NCI-H1105 treated with DMSO at 0.1 percent for 48 hours (cell line): ENCODE measurements at regions not wholly inside any gene's neighbourhood (a gene's known extent, or its start where the extent isn't known, plus 50 kb on each side); places are given as distances from the start of the nearest gene placed in this dataset.

ENCODE experiments used
- DNase-seq: peaks from one replicate; lab custom pipeline; 2025; lab: John Stamatoyannopoulos, UW

DNA sequence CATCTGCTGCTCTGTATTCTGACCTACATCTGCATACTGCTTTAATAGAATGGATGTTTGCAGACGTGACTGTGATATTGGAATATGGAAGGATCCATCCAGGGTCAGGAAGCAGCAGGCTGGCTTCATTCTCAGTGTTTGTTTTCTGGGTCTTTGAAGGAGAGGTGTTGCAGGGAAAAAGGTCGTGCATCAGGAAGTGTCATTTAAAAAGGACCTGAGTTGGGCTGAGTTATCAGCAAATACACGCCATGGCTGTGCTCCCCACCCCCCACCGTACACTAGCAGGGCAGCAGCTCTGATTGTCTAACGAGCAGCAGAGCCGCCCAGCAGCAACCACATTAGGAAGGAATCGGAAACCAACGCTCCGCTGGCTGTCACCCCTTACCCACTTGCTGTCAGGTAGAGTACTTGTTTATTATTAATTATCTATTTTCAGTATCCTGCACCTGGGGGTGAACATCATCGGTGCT, 63.1 kb upstream of the STEAP1B start:
- peak; percentile 24 for DNase-seq

DNA sequence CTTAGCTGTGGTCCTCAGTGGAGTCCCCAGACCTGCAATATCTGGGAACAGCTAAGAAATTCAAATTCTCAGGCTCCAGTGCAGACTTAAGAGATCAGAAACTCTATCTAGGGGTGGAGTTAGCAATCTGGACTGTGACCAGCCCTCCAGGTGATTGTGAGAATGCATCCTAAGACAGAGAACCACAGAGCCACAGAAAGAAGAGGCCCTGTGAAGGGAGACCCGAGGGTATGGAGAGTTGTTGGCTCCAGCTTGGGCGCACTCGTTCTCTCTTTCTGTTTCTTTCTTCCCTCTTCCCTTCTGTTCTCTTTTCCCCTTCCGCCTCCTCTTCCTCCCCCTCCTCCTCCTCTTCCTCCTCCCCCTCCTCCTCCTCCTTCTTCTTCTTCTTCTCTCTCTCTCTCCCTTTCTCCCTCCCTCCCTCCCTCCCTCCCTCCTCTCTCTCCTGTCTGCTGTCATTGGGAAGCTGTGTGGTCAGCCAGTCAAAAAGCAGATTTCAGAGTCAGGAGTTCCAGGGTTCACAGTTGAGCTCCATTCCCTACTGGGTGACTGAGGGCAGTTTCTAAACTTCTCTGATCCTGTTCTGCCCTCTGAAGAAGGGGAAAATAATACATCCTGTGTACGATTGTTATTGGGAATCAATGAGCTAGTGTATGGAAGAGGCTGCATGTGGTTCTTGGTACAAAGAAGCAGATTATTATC, 62.1 kb upstream of the STEAP1B start:
- DNase-seq = no peak

DNA sequence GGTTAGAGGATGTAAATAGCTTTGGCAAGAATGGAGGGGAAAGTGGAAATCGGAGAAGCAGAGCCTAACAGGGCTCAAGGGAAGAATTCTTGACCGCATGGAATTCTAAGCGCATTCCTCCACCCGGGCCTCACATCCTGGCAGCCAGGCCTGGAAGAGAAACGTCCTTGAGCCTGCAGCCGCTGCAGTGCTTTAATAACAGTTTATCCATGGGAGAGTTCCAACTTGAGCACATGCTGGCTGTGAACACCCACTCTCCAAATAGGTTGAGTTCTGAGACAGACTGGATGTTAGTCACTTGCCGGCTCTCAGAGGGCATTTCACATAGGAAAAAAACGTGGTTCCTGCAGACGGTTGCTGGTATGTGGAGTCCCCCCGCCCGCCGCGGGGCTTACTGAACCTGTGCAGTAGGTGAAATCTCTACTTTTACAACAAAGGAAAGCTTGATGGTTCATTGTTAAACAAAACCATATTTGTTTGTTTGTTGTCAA, 61.4 kb upstream of the STEAP1B start:
- no peak for DNase-seq

DNA sequence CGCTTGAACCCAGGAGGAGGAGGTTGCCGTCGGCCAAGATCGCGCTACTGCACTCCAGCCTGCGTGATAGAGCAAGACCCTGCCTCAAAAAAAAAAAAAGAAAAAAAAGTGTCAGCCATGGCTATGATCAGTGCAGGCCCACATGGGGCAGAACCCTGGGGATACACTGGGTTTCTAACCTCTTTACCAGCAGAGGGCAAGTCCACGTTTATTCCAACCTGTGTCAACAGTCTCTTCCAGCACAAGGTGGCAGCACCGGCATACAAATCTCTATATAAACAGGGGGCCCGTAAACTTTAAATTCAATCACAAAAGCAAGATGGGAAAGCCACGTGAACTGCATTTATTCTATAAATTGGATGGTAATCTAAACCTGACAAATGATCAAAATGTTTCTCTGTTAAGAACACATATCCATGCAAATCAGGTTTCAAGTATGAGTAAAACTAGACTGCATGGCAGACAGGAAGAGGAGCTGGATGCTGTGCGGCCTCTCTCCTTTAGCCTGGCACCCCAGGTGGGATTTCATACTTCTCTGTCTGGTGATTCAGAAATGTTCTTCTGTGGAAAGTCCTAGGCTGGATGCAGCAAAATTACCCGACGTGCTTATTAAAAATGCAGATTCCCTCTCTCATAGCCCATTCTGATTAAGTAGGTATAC, 60.0 kb upstream of the STEAP1B start:
- peak; percentile 64 for DNase-seq

DNA sequence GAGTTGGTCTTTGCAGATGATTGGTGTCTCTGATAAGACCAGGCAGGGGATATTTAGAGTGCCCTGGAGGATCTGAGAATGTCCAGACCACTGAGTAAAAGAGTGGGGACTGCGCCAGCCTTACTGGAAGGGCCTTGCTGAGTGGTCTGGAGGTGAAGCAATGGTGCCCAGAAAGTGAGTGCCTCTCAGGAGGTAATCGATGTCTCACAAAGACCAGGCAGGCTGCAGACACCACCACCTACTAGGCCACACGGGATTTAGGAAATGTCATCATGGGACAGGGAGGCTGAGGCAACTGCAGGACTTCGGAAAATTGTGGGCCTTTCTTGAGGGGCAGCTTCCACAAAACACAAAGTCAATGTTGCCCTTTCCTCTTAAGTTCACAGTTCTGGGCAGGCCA, 57.2 kb upstream of the STEAP1B start:
- DNase-seq = no peak

DNA sequence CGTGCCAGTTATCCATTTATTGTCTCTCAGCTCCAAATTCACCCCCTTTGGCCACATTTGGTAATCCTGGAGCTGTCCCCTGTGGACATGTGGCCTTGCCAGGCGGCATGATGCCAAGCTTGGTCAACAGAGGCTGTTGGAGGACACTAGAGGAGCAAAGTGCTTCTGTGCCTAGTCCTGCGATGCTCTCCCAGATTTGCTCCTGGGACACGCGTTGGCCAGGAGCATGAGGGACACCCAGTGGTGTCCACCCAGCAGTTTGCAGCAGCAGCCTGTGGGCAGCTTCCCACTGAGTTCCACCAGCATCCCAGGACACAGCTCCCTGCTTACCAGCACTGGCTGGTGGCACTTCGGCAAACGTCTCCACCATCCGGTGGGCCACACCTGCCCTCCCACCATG, 55.5 kb upstream of the STEAP1B start:
- DNase-seq = no peak

DNA sequence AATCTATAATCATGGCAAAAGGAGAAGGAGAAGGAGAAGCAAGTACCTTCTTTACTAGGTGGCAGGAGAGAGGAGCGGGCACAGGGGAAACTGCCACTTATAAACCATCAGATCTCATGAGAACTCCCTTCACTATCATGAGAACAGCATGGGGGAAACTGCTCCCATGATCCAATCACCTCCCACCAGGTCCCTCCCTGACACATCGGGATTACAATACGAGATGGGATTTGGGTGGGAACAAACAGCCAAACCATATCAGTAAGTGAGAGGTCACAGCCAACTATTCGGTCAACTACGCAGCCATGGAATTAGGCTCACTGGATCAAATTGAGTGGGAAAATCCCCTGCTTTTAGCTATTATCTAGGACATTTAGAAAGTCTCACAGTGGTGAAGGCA, 54.2 kb upstream of the STEAP1B start:
- no peak for DNase-seq

DNA sequence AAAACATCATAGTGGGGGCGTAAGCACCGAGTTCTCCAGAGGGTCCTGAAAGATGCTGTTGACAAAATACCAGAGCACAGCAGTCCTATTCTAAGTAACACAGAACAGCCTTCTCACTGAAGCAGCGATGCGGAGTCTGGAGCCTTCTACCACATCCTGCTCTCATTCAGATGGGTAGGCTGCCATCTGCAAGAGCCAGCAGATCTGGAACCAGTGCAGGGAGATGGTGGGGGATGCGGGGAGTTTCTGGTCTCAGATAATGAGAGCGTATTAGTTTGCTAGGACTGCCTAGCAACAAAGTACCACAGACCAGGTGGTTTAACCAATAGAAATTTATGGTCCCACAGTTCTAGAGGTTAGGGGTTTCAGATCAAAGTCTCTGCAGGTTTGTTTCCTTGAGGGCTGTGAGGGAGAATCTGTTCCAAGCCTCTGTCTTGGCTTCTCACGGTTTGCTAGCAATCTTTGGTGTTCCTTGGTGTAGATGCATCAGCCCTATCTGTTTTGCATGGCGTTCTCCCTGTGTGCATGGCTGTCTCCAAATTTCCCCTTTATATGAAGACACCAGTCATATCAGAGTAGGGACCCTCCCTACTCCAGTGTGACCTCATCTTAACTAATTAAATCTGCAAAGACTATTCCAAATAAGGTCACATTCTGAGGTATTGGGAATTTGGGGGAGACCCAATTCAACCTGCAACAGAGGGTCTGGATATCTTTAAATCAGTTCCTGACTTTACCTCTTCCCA, 52.0 kb upstream of the STEAP1B start:
- no peak for DNase-seq

DNA sequence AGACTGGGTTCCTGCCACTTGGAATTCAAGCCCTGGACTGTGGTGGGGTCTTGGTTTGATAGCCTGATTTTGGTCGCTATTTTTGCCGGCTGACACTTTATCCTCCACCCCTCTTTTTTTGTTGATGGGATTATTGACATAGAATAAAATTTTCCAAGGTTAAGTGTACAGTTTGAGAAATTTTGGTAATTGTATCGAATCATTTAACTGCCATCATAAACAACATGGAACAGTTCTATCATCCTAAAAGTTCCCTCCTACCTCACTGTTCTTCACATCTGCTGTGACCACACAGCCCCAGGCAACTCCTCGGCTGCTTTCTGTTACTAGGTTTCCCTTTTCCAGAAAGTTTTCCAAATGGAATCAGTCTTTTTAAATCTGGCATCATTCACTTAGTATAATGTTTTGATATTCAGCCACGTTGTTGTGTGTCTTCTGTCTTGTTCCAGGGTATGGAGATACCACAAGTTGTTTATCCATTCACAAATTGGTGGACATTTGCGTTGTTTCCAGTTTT, 50.6 kb upstream of the STEAP1B start:
- no peak for DNase-seq

DNA sequence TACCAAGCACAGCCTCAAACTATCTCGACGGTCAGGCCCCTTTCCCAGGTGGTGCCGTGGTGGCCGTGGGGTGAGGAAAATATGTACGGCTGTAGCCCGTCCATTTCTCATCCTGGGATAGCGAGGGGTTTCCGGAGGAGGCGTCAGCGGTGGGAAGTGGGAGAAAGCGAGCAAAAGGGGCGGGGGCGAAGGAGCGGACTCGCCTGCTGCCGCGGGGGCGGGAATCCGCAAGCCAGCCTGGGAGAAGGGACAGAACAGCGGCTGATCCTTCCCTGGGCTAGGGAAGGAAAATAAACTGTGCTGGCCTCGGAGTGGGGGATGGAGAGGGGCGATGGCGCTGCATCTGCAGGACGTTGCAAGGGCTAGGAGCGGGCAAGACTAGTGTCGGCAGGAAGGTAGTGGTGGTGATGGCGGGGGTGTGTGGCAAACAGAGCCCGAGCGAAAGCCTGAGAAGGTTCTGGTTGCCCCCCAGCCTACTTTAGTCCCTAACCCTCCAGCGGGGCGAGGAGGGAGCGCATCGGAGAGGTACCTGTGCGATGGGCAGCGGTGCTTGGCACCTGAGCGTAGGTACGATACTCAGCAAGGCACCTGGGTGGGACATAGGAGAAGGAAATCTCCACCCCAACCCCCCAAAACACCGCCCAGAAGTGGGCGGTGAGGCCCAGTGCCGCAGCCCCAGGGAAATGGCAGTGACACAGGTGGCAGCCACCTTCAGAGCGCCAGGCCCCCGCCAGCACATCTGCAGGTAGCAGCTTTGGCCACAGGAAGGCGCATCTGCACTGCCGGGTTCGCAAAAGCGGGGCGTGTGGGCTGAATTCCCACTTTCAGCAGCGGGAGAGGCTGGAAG, 49.9 kb upstream of the STEAP1B start:
- DNase-seq = peak; percentile 79
